WTC11 (cell line): ENCODE measurements at regions not wholly inside any gene's neighbourhood (a gene's known extent, or its start where the extent isn't known, plus 50 kb on each side); places are given as distances from the start of the nearest gene placed in this dataset.

Experiments
- ATAC-seq: fragments of 200-7000 bp; cut with Tn5 transposase; 2 replicates; pipeline ENCODE4 v1.10.0; 2021; ENCODE audit warnings: mild to moderate bottlenecking, moderate library complexity
- CTCF ChIA-PET: fragments of 300-600 bp; sonication (Branson Sonifier 250); formaldehyde crosslinking; loops from one replicate; lab custom pipeline; 2021; ENCODE audit warnings: antibody characterized with exemption; lab: Charles Lee
- POLR2A ChIA-PET: fragments of 350-600 bp; sonication (Branson Sonifier 250); formaldehyde crosslinking; loops from one replicate; lab custom pipeline; 2021; ENCODE audit warnings: antibody characterized with exemption; lab: Charles Lee
- DNase-seq: peaks from one replicate; pipeline ENCODE4 v3.0.0; 2021; ENCODE audit warnings: low spot score
- H3K27ac Mint-ChIP-seq: 2 replicates; pipeline ENCODE4 v1.8.0; 2021; ENCODE audit warnings: mixed read lengths
- H3K27me3 Mint-ChIP-seq: 2 replicates; pipeline ENCODE4 v1.8.0; 2021; ENCODE audit warnings: low read depth, mild to moderate bottlenecking, moderate library complexity, mixed read lengths
- H3K36me3 Mint-ChIP-seq: 2 replicates; pipeline ENCODE4 v1.8.0; 2021; ENCODE audit warnings: mixed read lengths
- H3K4me1 Mint-ChIP-seq: 2 replicates; pipeline ENCODE4 v1.8.0; 2022; ENCODE audit warnings: mixed read lengths
- H3K4me3 Mint-ChIP-seq: 2 replicates; pipeline ENCODE4 v1.8.0; 2021; ENCODE audit warnings: mild to moderate bottlenecking, moderate library complexity, mixed read lengths
- H3K9me3 Mint-ChIP-seq: 2 replicates; pipeline ENCODE4 v1.8.0; 2021; ENCODE audit warnings: mixed read lengths
- AFF4 ChIP-seq: sonication (generic); formaldehyde crosslinking; IDR thresholded peaks from 2 replicates; pipeline ENCODE4 v1.8.1; 2023; ENCODE audit warnings: mild to moderate bottlenecking, missing genetic modification reagents, borderline replicate concordance
- CTCF ChIP-seq: fragments of 200-600 bp; IDR thresholded peaks from 2 replicates; pipeline ENCODE4 v1.8.0; 2022; ENCODE audit warnings: antibody characterized with exemption
- E2F1 ChIP-seq: sonication (generic); formaldehyde crosslinking; IDR thresholded peaks from 2 replicates; pipeline ENCODE4 v1.8.0; 2022; ENCODE audit warnings: mild to moderate bottlenecking, missing genetic modification reagents
- E2F4 ChIP-seq: sonication (generic); formaldehyde crosslinking; IDR thresholded peaks from 2 replicates; pipeline ENCODE4 v1.8.1; 2022; ENCODE audit warnings: low read depth, mild to moderate bottlenecking, moderate library complexity, missing genetic modification reagents, borderline replicate concordance
- ERG ChIP-seq: fragments of 250-450 bp; sonication (Bioruptor Pico); IDR thresholded peaks from 2 replicates; pipeline ENCODE4 v1.8.0; 2021; ENCODE audit warnings: mild to moderate bottlenecking
- FOXJ3 ChIP-seq: sonication (generic); formaldehyde crosslinking; IDR thresholded peaks from 2 replicates; pipeline ENCODE4 v1.9.0; 2021; ENCODE audit warnings: missing genetic modification reagents, mild to moderate bottlenecking, borderline replicate concordance
- HMGXB4 ChIP-seq: sonication (generic); formaldehyde crosslinking; IDR thresholded peaks from 2 replicates; pipeline ENCODE4 v1.8.1; 2023; ENCODE audit warnings: mild to moderate bottlenecking, moderate library complexity, missing genetic modification reagents
- JUN ChIP-seq: sonication (generic); formaldehyde crosslinking; IDR thresholded peaks from 2 replicates; pipeline ENCODE4 v1.8.0; 2023; ENCODE audit warnings: mild to moderate bottlenecking, missing genetic modification reagents
- NFYB ChIP-seq: sonication (generic); formaldehyde crosslinking; conservative IDR thresholded peaks from 2 replicates; pipeline ENCODE4 v1.8.0; 2022; ENCODE audit warnings: low read depth, missing genetic modification reagents
- PRRX2 ChIP-seq: fragments of 250-450 bp; sonication (Bioruptor Pico); IDR thresholded peaks from 2 replicates; pipeline ENCODE4 v1.8.0; 2021; ENCODE audit warnings: mild to moderate bottlenecking
- SMAD3 ChIP-seq: sonication (generic); formaldehyde crosslinking; IDR thresholded peaks from 2 replicates; pipeline ENCODE4 v1.8.0; 2022; ENCODE audit warnings: missing genetic modification reagents, mild to moderate bottlenecking, borderline replicate concordance
- SOX15 ChIP-seq: fragments of 250-450 bp; sonication (Bioruptor Pico); IDR thresholded peaks from 2 replicates; pipeline ENCODE4 v1.9.0; 2021; ENCODE audit warnings: mild to moderate bottlenecking
- STAT6 ChIP-seq: sonication (generic); formaldehyde crosslinking; conservative IDR thresholded peaks from 2 replicates; pipeline ENCODE4 v1.8.1; 2023; ENCODE audit warnings: mild to moderate bottlenecking, low read depth, missing genetic modification reagents, moderate library complexity
- TEAD1 ChIP-seq: sonication (generic); formaldehyde crosslinking; IDR thresholded peaks from 2 replicates; pipeline ENCODE4 v1.8.0; 2022; ENCODE audit warnings: mild to moderate bottlenecking, missing genetic modification reagents
- ZBTB21 ChIP-seq: sonication (generic); formaldehyde crosslinking; IDR thresholded peaks from 2 replicates; pipeline ENCODE4 v1.8.1; 2023; ENCODE audit warnings: mild to moderate bottlenecking, missing genetic modification reagents, borderline replicate concordance
- ZMAT4 ChIP-seq: fragments of 250-450 bp; sonication (Bioruptor Pico); IDR thresholded peaks from 2 replicates; pipeline ENCODE4 v1.9.0; 2021; ENCODE audit warnings: mild to moderate bottlenecking
- ZNF138 ChIP-seq: sonication (generic); formaldehyde crosslinking; conservative IDR thresholded peaks from 2 replicates; pipeline ENCODE4 v1.8.1; 2022; ENCODE audit warnings: mild to moderate bottlenecking, moderate library complexity, missing genetic modification reagents
- ZNF425 ChIP-seq: fragments of 250-450 bp; sonication (Bioruptor Pico); conservative IDR thresholded peaks from 2 replicates; pipeline ENCODE4 v1.9.0; 2021; ENCODE audit warnings: mild to moderate bottlenecking

GRCh38 chr2:134072341-134072740 is 181.5 kb upstream of the MGAT5 start (continued):
- TF ChIP-seq CTCF (no peak), ERG (CRISPR knock-in tag) (no peak), STAT6 (CRISPR knock-in tag) (no peak), JUN (no peak), ZNF138 (CRISPR knock-in tag) (no peak)

GRCh38 chr2:134073023-134073422 is 180.8 kb upstream of the MGAT5 start:
- no peaks in the 10 kb centered on the region for H3K36me3 Mint-ChIP-seq
- ATAC-seq: no peak
- ChIA-PET CTCF (interaction anchor here (0.5 to 1.7 kb wide), 4 partner anchors 30 to 211 kb away, joined by 3 to 6 read pairs (median 3); no protein-coding TSS in a partner anchor), POLR2A (no interaction called here)
- no peak overlapping the region for H3K4me3 Mint-ChIP-seq
- peaks cover 3% of the 10 kb centered on the region; the same call in 1 of the 2 replicates for H3K4me1 Mint-ChIP-seq
- peaks cover 8% of the 10 kb centered on the region for H3K9me3 Mint-ChIP-seq
- H3K27ac Mint-ChIP-seq: no peak overlapping the region
- H3K27me3 Mint-ChIP-seq: no peaks in the 10 kb centered on the region; the same call in 1 of the 2 replicates
- DNase-seq: no peak
- TF ChIP-seq SOX15 (CRISPR knock-in tag) (no peak), HMGXB4 (CRISPR knock-in tag) (no peak), ZMAT4 (no peak), TEAD1 (CRISPR knock-in tag) (no peak), E2F1 (CRISPR knock-in tag) (no peak), NFYB (CRISPR knock-in tag) (no peak), ZBTB21 (CRISPR knock-in tag) (no peak), AFF4 (no peak), PRRX2 (CRISPR knock-in tag) (no peak), FOXJ3 (CRISPR knock-in tag) (no peak), ZNF425 (CRISPR knock-in tag) (no peak), E2F4 (CRISPR knock-in tag) (no peak), SMAD3 (no peak)
